Adrenal gland (tissue), 9 donors: ENCODE measurements at regions not wholly inside any gene's neighbourhood (a gene's known extent, or its start where the extent isn't known, plus 50 kb on each side); places are given as distances from the start of the nearest gene placed in this dataset.

ENCODE experiments used
- DNase-seq, 7 donors: peaks; one replicate each; pipeline ENCODE4 v3.0.0-alpha.2; 2019 to 2020
- H3K27ac ChIP-seq, 5 donors: fragments of 200-600 bp; sonication (generic) in 4 of 5; 1 replicate in 3 of 5; 2 replicates in 2 of 5; pipeline versions ENCODE4 v1.5.1 to v1.8.0; 2016 to 2020; ENCODE audit warnings: mild to moderate bottlenecking in 1 of 5
- H3K27me3 ChIP-seq: fragments of 200-600 bp; 2 replicates; pipeline ENCODE4 v1.8.0; 2021
- H3K36me3 ChIP-seq, 2 donors: fragments of 200-600 bp; replicated peaks in 1 of 2; 1 replicate in 1 of 2; 2 replicates in 1 of 2; pipeline versions ENCODE4 v1.5.1 to v1.8.0; 2018 to 2022
- H3K4me1 ChIP-seq, 2 donors: fragments of 200-600 bp; replicated peaks in 1 of 2; 1 replicate in 1 of 2; 2 replicates in 1 of 2; pipeline versions ENCODE4 v1.5.1 to v1.8.0; 2018 to 2021
- H3K4me3 ChIP-seq, 4 donors: fragments of 200-600 bp; sonication (generic) in 3 of 4; one replicate each; pipeline ENCODE4 v1.5.1; 2016 to 2018
- H3K9me3 ChIP-seq, 3 donors: fragments of 200-600 bp; sonication (generic) in 1 of 3; replicated peaks in 1 of 3; 1 replicate in 2 of 3; 2 replicates in 1 of 3; pipeline versions ENCODE4 v1.5.1 to v1.8.0; 2016 to 2021
- CTCF ChIP-seq, 6 experiments: fragments of 450-650 bp in 4 of 6; fragments of 200-600 bp in 2 of 6; sonication (generic) in 1 of 6; IDR thresholded peaks; 1 replicate in 5 of 6; 2 replicates in 1 of 6; pipeline versions ENCODE4 v1.5.1 to v1.8.0; 2016 to 2021; ENCODE audit warnings: antibody characterized with exemption in 6 of 6, mild to moderate bottlenecking in 2 of 6, moderate library complexity in 1 of 6
- POLR2A ChIP-seq, 2 donors: fragments of 450-650 bp; IDR thresholded peaks; one replicate each; pipeline ENCODE4 v1.6.1; 2017; ENCODE audit warnings: antibody characterized with exemption in 2 of 2, mild to moderate bottlenecking in 2 of 2, moderate library complexity in 1 of 2
- WGBS, 4 donors: extraction: QIAGEN DNeasy Blood & Tissue Kit in 2 of 4; methylation state at CpG; one replicate each; pipeline versions ENCODE4 v1.1.5 to v1.1.7; 2013 to 2017; 5-methylcytosine and 5-hydroxymethylcytosine counted together
- intact Hi-C, 2 donors: fragments of 100-400 bp; cut with DNase I; formaldehyde crosslinking; loops; one replicate each; pipeline versions ENCODE4 v1.14.1 to v1.15.0; 2022 to 2023
- donor health status: healthy with polysubstance abuse.
- donor health status: Bipolar disorder and iron deficiency.
- donor health status: DM: yes; HTN: yes; CAD: no.
- donor health status: DM: no; HTN: no; CAD: no.
- donor health status: DM: no; HTN: no; CAD: no.

GRCh38 chr5:97891971-97892370, 708.9 kb upstream of the RIOK2 start:
- TF ChIP-seq CTCF (IDR thresholded peaks at IDR 0.05) (no peak), POLR2A (IDR thresholded peaks at IDR 0.05) (no peak)
- Histone ChIP-seq H3K4me1 (no peaks in the 10 kb centered on the region), H3K4me3 (no peak overlapping the region), H3K27me3 (no peaks in the 10 kb centered on the region), H3K9me3 (no peaks in the 10 kb centered on the region), H3K36me3 (no peaks in the 10 kb centered on the region), H3K27ac (no peak overlapping the region)
- no peak for DNase-seq
- intact Hi-C loops, result no loop called here

GRCh38 chr5:97903742-97904141, 720.7 kb upstream of the RIOK2 start:
- Histone ChIP-seq H3K36me3 (no peaks in the 10 kb centered on the region), H3K4me3 (no peak overlapping the region), H3K9me3 (peaks cover 0 to 9% (median 0%) of the 10 kb centered on the region in 3 donors), H3K4me1 (no peaks in the 10 kb centered on the region), H3K27ac (no peak overlapping the region), H3K27me3 (no peaks in the 10 kb centered on the region)
- intact Hi-C loops, result no loop called here
- TF ChIP-seq POLR2A (IDR thresholded peaks at IDR 0.05) (no peak), CTCF (IDR thresholded peaks at IDR 0.05) (no peak)
- DNase-seq, result no peak
- WGBS, 4 donors, result 77 to 85% (median 78%) methylated on average over 2 of the region's 2 CpGs

GRCh38 chr5:97906135-97906534, 723.1 kb upstream of the RIOK2 start:
- DNase-seq, result no peak
- Histone ChIP-seq H3K27ac (no peak overlapping the region), H3K4me3 (no peak overlapping the region), H3K9me3 (peaks cover 0 to 9% (median 0%) of the 10 kb centered on the region in 3 donors), H3K27me3 (no peaks in the 10 kb centered on the region), H3K4me1 (no peaks in the 10 kb centered on the region), H3K36me3 (no peaks in the 10 kb centered on the region)
- WGBS, 4 donors, result 37 to 77% (median 72%) methylated on average over 3 of the region's 3 CpGs
- TF ChIP-seq POLR2A (IDR thresholded peaks at IDR 0.05) (no peak), CTCF (IDR thresholded peaks at IDR 0.05) (no peak)
- intact Hi-C loops, result no loop called here

- H3K36me3 ChIP-seq, result no peaks in the 10 kb centered on the region
- TF ChIP-seq CTCF (IDR thresholded peaks at IDR 0.05) (no peak), POLR2A (IDR thresholded peaks at IDR 0.05) (no peak)
- no peak for DNase-seq
Measured at GRCh38 chr5:97907646-97908400, 724.8 kb upstream of the RIOK2 start.

More at GRCh38 chr5:97907646-97908400, 724.8 kb upstream of the RIOK2 start:
- Histone ChIP-seq H3K27ac (no peak overlapping the region), H3K9me3 (peaks cover 0 to 9% (median 0%) of the 10 kb centered on the region in 3 donors), H3K4me1 (no peaks in the 10 kb centered on the region), H3K27me3 (no peaks in the 10 kb centered on the region), H3K4me3 (no peak overlapping the region)
- WGBS, 4 donors, result 87 to 95% (median 88%) methylated on average over 3 of the region's 3 CpGs
- intact Hi-C loops, result no loop called here
